ENCODE measurements at regions not wholly inside any gene's neighbourhood (a gene's known extent, or its start where the extent isn't known, plus 50 kb on each side); places are given as distances from the start of the nearest gene placed in this dataset.

DNA sequence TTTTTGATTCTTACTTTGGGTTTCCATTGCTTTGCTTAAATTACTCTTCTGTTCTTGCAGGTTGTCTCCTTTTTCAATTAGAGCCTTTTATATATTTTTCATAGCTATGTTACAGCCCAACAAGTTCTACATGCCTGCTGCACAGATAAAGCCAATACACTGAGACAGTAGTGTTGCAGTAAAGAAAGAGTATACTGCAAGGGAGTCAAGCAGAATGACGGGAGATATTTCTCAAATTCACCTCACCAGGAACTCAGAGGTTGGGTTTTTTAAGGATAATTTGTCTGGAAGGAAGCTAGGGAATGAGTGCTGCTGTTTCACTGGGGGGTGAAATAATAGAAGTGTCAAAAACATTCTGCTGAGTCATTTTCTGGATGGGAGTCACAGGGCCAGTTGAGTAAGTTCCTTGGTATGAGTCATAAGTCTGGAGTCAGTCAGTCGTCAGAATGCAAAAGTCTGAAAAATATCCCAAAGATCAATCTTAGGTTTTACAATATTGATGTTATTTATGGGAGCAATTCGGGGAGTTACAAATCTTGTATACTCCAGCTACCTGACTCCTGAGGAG is 193.0 kb upstream of the RGPD4 start:
- H3K4me3 ChIP-seq = no peak overlapping the region
- no peak overlapping the region for H2AFZ ChIP-seq
- H3K79me2 ChIP-seq (replicated peaks; ENCODE audit: insufficient read depth) = no peaks in the 10 kb centered on the region
- no peak for TF ChIP-seq POLR2AphosphoS5 (IDR thresholded peaks at IDR 0.05; ENCODE audit: low read depth)
- no peak for TF ChIP-seq JUNB (IDR thresholded peaks at IDR 0.05; ENCODE audit: unreplicated experiment)
- no peak for TF ChIP-seq NANOG (IDR thresholded peaks at IDR 0.05; ENCODE audit: borderline replicate concordance)
- TF ChIP-seq EZH2phosphoT487 (IDR thresholded peaks at IDR 0.05; ENCODE audit: unreplicated experiment) = no peak
- no peak for TF ChIP-seq EZH2 (IDR thresholded peaks at IDR 0.05; ENCODE audit: low read depth, unreplicated experiment)
- no peak for TF ChIP-seq STAT1 (IDR thresholded peaks at IDR 0.05; ENCODE audit: unreplicated experiment)
- TF ChIP-seq ZNF114 (CRISPR knock-in tag; IDR thresholded peaks at IDR 0.05) = no peak
- TF ChIP-seq ZNF331 (CRISPR knock-in tag; IDR thresholded peaks at IDR 0.05; ENCODE audit: low read depth) = no peak
- TF ChIP-seq CREB1 (CRISPR knock-in tag; IDR thresholded peaks at IDR 0.05; ENCODE audit: low read depth) = no peak
- TF ChIP-seq, protein P1, sequence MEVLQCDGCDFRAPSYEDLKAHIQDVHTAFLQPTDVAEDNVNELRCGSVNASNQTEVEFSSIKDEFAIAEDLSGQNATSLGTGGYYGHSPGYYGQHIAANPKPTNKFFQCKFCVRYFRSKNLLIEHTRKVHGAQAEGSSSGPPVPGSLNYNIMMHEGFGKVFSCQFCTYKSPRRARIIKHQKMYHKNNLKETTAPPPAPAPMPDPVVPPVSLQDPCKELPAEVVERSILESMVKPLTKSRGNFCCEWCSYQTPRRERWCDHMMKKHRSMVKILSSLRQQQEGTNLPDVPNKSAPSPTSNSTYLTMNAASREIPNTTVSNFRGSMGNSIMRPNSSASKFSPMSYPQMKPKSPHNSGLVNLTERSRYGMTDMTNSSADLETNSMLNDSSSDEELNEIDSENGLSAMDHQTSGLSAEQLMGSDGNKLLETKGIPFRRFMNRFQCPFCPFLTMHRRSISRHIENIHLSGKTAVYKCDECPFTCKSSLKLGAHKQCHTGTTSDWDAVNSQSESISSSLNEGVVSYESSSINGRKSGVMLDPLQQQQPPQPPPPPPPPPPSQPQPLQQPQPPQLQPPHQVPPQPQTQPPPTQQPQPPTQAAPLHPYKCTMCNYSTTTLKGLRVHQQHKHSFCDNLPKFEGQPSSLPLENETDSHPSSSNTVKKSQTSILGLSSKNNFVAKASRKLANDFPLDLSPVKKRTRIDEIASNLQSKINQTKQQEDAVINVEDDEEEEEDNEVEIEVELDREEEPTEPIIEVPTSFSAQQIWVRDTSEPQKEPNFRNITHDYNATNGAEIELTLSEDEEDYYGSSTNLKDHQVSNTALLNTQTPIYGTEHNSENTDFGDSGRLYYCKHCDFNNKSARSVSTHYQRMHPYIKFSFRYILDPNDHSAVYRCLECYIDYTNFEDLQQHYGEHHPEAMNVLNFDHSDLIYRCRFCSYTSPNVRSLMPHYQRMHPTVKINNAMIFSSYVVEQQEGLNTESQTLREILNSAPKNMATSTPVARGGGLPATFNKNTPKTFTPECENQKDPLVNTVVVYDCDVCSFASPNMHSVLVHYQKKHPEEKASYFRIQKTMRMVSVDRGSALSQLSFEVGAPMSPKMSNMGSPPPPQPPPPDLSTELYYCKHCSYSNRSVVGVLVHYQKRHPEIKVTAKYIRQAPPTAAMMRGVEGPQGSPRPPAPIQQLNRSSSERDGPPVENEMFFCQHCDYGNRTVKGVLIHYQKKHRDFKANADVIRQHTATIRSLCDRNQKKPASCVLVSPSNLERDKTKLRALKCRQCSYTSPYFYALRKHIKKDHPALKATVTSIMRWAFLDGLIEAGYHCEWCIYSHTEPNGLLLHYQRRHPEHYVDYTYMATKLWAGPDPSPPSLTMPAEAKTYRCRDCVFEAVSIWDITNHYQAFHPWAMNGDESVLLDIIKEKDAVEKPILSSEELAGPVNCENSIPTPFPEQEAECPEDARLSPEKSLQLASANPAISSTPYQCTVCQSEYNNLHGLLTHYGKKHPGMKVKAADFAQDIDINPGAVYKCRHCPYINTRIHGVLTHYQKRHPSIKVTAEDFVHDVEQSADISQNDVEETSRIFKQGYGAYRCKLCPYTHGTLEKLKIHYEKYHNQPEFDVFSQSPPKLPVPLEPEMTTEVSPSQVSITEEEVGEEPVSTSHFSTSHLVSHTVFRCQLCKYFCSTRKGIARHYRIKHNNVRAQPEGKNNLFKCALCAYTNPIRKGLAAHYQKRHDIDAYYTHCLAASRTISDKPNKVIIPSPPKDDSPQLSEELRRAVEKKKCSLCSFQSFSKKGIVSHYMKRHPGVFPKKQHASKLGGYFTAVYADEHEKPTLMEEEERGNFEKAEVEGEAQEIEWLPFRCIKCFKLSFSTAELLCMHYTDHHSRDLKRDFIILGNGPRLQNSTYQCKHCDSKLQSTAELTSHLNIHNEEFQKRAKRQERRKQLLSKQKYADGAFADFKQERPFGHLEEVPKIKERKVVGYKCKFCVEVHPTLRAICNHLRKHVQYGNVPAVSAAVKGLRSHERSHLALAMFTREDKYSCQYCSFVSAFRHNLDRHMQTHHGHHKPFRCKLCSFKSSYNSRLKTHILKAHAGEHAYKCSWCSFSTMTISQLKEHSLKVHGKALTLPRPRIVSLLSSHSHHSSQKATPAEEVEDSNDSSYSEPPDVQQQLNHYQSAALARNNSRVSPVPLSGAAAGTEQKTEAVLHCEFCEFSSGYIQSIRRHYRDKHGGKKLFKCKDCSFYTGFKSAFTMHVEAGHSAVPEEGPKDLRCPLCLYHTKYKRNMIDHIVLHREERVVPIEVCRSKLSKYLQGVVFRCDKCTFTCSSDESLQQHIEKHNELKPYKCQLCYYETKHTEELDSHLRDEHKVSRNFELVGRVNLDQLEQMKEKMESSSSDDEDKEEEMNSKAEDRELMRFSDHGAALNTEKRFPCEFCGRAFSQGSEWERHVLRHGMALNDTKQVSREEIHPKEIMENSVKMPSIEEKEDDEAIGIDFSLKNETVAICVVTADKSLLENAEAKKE (CRISPR knock-in tag; IDR thresholded peaks at IDR 0.05) = no peak
- TF ChIP-seq, protein P2, sequence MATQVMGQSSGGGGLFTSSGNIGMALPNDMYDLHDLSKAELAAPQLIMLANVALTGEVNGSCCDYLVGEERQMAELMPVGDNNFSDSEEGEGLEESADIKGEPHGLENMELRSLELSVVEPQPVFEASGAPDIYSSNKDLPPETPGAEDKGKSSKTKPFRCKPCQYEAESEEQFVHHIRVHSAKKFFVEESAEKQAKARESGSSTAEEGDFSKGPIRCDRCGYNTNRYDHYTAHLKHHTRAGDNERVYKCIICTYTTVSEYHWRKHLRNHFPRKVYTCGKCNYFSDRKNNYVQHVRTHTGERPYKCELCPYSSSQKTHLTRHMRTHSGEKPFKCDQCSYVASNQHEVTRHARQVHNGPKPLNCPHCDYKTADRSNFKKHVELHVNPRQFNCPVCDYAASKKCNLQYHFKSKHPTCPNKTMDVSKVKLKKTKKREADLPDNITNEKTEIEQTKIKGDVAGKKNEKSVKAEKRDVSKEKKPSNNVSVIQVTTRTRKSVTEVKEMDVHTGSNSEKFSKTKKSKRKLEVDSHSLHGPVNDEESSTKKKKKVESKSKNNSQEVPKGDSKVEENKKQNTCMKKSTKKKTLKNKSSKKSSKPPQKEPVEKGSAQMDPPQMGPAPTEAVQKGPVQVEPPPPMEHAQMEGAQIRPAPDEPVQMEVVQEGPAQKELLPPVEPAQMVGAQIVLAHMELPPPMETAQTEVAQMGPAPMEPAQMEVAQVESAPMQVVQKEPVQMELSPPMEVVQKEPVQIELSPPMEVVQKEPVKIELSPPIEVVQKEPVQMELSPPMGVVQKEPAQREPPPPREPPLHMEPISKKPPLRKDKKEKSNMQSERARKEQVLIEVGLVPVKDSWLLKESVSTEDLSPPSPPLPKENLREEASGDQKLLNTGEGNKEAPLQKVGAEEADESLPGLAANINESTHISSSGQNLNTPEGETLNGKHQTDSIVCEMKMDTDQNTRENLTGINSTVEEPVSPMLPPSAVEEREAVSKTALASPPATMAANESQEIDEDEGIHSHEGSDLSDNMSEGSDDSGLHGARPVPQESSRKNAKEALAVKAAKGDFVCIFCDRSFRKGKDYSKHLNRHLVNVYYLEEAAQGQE (IDR thresholded peaks at IDR 0.05; ENCODE audit: unreplicated experiment) = no peak
- peaks cover 10% of the 10 kb centered on the region; the same call in 2 of the 3 replicates for H3K36me3 Mint-ChIP-seq (ENCODE audit: low read depth)
- no peaks in the 10 kb centered on the region for H3K4me1 ChIP-seq (ENCODE audit: insufficient read depth)
- ATAC-seq (no peak), DNase-seq (ENCODE audit: low spot score) (no peak)
- no peaks in the 10 kb centered on the region for H3F3A ChIP-seq (replicated peaks; ENCODE audit: low read depth)
- no peak overlapping the region for H3K4me2 ChIP-seq
- no peaks in the 10 kb centered on the region for H3K4me1 Mint-ChIP-seq
- no peak overlapping the region for H3K4me3 Mint-ChIP-seq
- H3K9me3 Mint-ChIP-seq = peaks cover 24% of the 10 kb centered on the region
- no peaks in the 10 kb centered on the region for H3K27me3 ChIP-seq (ENCODE audit: insufficient read depth)
- no peak overlapping the region for H3K27ac ChIP-seq (ENCODE audit: low read depth)
- H3K27ac Mint-ChIP-seq = no peak overlapping the region
- 0 out of 2 replicates have a peak, but pooled peaks cover 5% of the 10 kb centered on the region for H3K9me2 ChIP-seq (ENCODE audit: insufficient read depth)
- peaks cover 2% of the 10 kb centered on the region for H3K27me3 Mint-ChIP-seq (ENCODE audit: insufficient read depth, low read depth, poor library complexity)
- H4K20me1 ChIP-seq (replicated peaks; ENCODE audit: insufficient read depth) = no peaks in the 10 kb centered on the region
- H3K36me3 ChIP-seq (ENCODE audit: insufficient read depth) = no peaks in the 10 kb centered on the region
